GM23338 (cell line): ENCODE measurements at regions not wholly inside any gene's neighbourhood (a gene's known extent, or its start where the extent isn't known, plus 50 kb on each side); places are given as distances from the start of the nearest gene placed in this dataset.

Experiments used
- ATAC-seq: fragments of 200-7000 bp; cut with Tn5 transposase; 3 replicates; pipeline ENCODE4 v1.9.1; 2020
- DNase-seq: peaks from one replicate; pipeline ENCODE4 v3.0.0-alpha.2; 2015; ENCODE audit warnings: low spot score
- H2AFZ ChIP-seq: fragments of 200-600 bp; sonication (generic); 2 replicates; pipeline ENCODE4 v1.8.0; 2016; ENCODE audit warnings: antibody characterized with exemption, mild to moderate bottlenecking, moderate library complexity
- H3F3A ChIP-seq: fragments of 200-600 bp; sonication (generic); replicated peaks from 2 replicates; pipeline ENCODE4 v1.8.0; 2017; ENCODE audit warnings: antibody characterized with exemption, mixed run types, low read depth
- H3K27ac ChIP-seq: fragments of 200-600 bp; sonication (generic); 2 replicates; pipeline ENCODE4 v1.6.1; 2016; ENCODE audit warnings: low read depth
- H3K27me3 ChIP-seq: fragments of 200-600 bp; sonication (generic); 2 replicates; pipeline ENCODE4 v1.8.0; 2016; ENCODE audit warnings: mild to moderate bottlenecking, mixed run types, moderate library complexity; ENCODE audit not compliant: insufficient read depth
- H3K36me3 ChIP-seq: fragments of 200-600 bp; sonication (generic); 2 replicates; pipeline ENCODE4 v1.8.0; 2016; ENCODE audit warnings: mild to moderate bottlenecking; ENCODE audit not compliant: insufficient read depth
- H3K4me1 ChIP-seq: fragments of 200-600 bp; sonication (generic); 2 replicates; pipeline ENCODE4 v1.8.0; 2016; ENCODE audit warnings: mild to moderate bottlenecking, moderate library complexity; ENCODE audit not compliant: insufficient read depth
- H3K4me2 ChIP-seq: fragments of 200-600 bp; sonication (generic); 2 replicates; pipeline ENCODE4 v1.7.1; 2017; ENCODE audit warnings: mixed run types
- H3K4me3 ChIP-seq: fragments of 200-600 bp; sonication (generic); 2 replicates; pipeline ENCODE4 v1.6.1; 2016; ENCODE audit warnings: mixed run types
- H3K79me2 ChIP-seq: fragments of 200-600 bp; sonication (generic); replicated peaks from 2 replicates; pipeline ENCODE4 v1.8.0; 2017; ENCODE audit warnings: mild to moderate bottlenecking; ENCODE audit not compliant: insufficient read depth
- H3K9me2 ChIP-seq: fragments of 200-600 bp; sonication (generic); 2 replicates; pipeline ENCODE4 v1.8.0; 2017; ENCODE audit not compliant: insufficient read depth
- H4K20me1 ChIP-seq: fragments of 200-600 bp; sonication (generic); replicated peaks from 2 replicates; pipeline ENCODE4 v1.8.0; 2017; ENCODE audit warnings: mild to moderate bottlenecking; ENCODE audit not compliant: insufficient read depth
- H3K27ac Mint-ChIP-seq: 2 replicates; pipeline ENCODE4 v1.8.0; 2020; ENCODE audit warnings: inconsistent platforms, mild to moderate bottlenecking, moderate library complexity, mixed read lengths
- H3K27me3 Mint-ChIP-seq: 3 replicates; pipeline ENCODE4 v1.8.0; 2022; ENCODE audit warnings: low read depth, mild to moderate bottlenecking, moderate library complexity, mixed read lengths, inconsistent platforms; ENCODE audit not compliant: insufficient read depth, poor library complexity
- H3K36me3 Mint-ChIP-seq: 3 replicates; pipeline ENCODE4 v1.8.0; 2021; ENCODE audit warnings: low read depth, mild to moderate bottlenecking, inconsistent platforms, moderate library complexity, mixed read lengths
- H3K4me1 Mint-ChIP-seq: 3 replicates; pipeline ENCODE4 v1.8.0; 2020; ENCODE audit warnings: mild to moderate bottlenecking, inconsistent platforms, mixed read lengths
- H3K4me3 Mint-ChIP-seq: 3 replicates; pipeline ENCODE4 v1.8.0; 2021; ENCODE audit warnings: moderate library complexity, mild to moderate bottlenecking, inconsistent platforms, mixed read lengths
- H3K9me3 Mint-ChIP-seq: 3 replicates; pipeline ENCODE4 v1.8.0; 2020; ENCODE audit warnings: moderate library complexity, mild to moderate bottlenecking, inconsistent platforms, mixed read lengths
- CREB1 ChIP-seq: fragments of 250-450 bp; sonication (Bioruptor Pico); IDR thresholded peaks from 2 replicates; pipeline ENCODE4 v1.5.0; 2020; ENCODE audit warnings: low read depth, mild to moderate bottlenecking, moderate library complexity
- ETS1 ChIP-seq: IDR thresholded peaks from 2 replicates; pipeline ENCODE4 v1.6.1; 2016; ENCODE audit warnings: antibody characterized with exemption
- EZH2 ChIP-seq: fragments of 200-600 bp; sonication (generic); IDR thresholded peaks from one replicate; pipeline ENCODE4 v1.8.0; 2017; ENCODE audit warnings: antibody characterized with exemption, mild to moderate bottlenecking, low read depth; ENCODE audit not compliant: unreplicated experiment
- JUNB ChIP-seq: IDR thresholded peaks from one replicate; pipeline ENCODE4 v1.6.1; 2016; ENCODE audit warnings: antibody characterized with exemption; ENCODE audit not compliant: unreplicated experiment
- NANOG ChIP-seq: IDR thresholded peaks from 2 replicates; pipeline ENCODE4 v1.6.1; 2016; ENCODE audit warnings: antibody characterized with exemption, borderline replicate concordance
- STAT1 ChIP-seq: IDR thresholded peaks from one replicate; pipeline ENCODE4 v1.6.1; 2016; ENCODE audit warnings: antibody characterized with exemption; ENCODE audit not compliant: unreplicated experiment
- ZNF114 ChIP-seq: fragments of 250-450 bp; sonication (Bioruptor Pico); IDR thresholded peaks from 2 replicates; pipeline ENCODE4 v1.5.0; 2020; ENCODE audit warnings: mild to moderate bottlenecking, moderate library complexity
- ZNF462 ChIP-seq: fragments of 250-450 bp; sonication (Bioruptor Pico); IDR thresholded peaks from 2 replicates; pipeline ENCODE4 v1.5.0; 2020; ENCODE audit warnings: mild to moderate bottlenecking, moderate library complexity
- TF ChIP-seq, protein P1 (sequence below), 2 experiments: fragments of 200-600 bp in 1 of 2; sonication (generic) in 1 of 2; conservative IDR thresholded peaks; 2 replicates each; pipeline versions ENCODE4 v1.5.1 to v1.6.1; 2016 to 2017; ENCODE audit warnings: antibody characterized with exemption in 2 of 2, low read depth in 2 of 2, mild to moderate bottlenecking in 2 of 2, moderate library complexity in 1 of 2

- no peak overlapping the region for H2AFZ ChIP-seq
- Mint-ChIP-seq H3K36me3 (peaks cover under 1% of the 10 kb centered on the region; the same call in 1 of the 3 replicates), H3K4me1 (no peaks in the 10 kb centered on the region), H3K27ac (no peak overlapping the region), H3K9me3 (peaks cover 55% of the 10 kb centered on the region), H3K4me3 (no peak overlapping the region), H3K27me3 (no peaks in the 10 kb centered on the region)
- H3K27ac ChIP-seq: no peak overlapping the region
- TF ChIP-seq CREB1 (no peak), NANOG (no peak), JUNB (no peak), EZH2 (no peak), ZNF462 (CRISPR knock-in tag) (no peak), ETS1 (no peak), STAT1 (no peak), ZNF114 (no peak)
- TF ChIP-seq, protein P1, sequence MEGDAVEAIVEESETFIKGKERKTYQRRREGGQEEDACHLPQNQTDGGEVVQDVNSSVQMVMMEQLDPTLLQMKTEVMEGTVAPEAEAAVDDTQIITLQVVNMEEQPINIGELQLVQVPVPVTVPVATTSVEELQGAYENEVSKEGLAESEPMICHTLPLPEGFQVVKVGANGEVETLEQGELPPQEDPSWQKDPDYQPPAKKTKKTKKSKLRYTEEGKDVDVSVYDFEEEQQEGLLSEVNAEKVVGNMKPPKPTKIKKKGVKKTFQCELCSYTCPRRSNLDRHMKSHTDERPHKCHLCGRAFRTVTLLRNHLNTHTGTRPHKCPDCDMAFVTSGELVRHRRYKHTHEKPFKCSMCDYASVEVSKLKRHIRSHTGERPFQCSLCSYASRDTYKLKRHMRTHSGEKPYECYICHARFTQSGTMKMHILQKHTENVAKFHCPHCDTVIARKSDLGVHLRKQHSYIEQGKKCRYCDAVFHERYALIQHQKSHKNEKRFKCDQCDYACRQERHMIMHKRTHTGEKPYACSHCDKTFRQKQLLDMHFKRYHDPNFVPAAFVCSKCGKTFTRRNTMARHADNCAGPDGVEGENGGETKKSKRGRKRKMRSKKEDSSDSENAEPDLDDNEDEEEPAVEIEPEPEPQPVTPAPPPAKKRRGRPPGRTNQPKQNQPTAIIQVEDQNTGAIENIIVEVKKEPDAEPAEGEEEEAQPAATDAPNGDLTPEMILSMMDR (conservative IDR thresholded peaks at IDR 0.05; ENCODE audit: low read depth in 2 of 2): no peak
- no peak overlapping the region for H3K4me3 ChIP-seq
- DNase-seq (no peak), ATAC-seq (no peak)
- H3K4me2 ChIP-seq: no peak overlapping the region
- no peaks in the 10 kb centered on the region for H3K27me3 ChIP-seq
- no peaks in the 10 kb centered on the region; the same call in 1 of the 2 replicates for H3K36me3 ChIP-seq
- H3F3A ChIP-seq: no peaks in the 10 kb centered on the region
- H4K20me1 ChIP-seq: no peaks in the 10 kb centered on the region
- H3K4me1 ChIP-seq: no peaks in the 10 kb centered on the region
- H3K9me2 ChIP-seq: no peaks in the 10 kb centered on the region
- H3K79me2 ChIP-seq: no peaks in the 10 kb centered on the region
Measured at GRCh38 chr2:4831751-4832150, 860.4 kb upstream of the SOX11 start.
